GM21390 (cell line): ENCODE measurements at regions not wholly inside any gene's neighbourhood (a gene's known extent, or its start where the extent isn't known, plus 50 kb on each side); places are given as distances from the start of the nearest gene placed in this dataset.

Source experiments
- ATAC-seq: cut with Tn5 transposase; IDR thresholded peaks from one replicate; pipeline ENCODE4 v1.9.1; 2021; ENCODE audit not compliant: unreplicated experiment

DNA sequence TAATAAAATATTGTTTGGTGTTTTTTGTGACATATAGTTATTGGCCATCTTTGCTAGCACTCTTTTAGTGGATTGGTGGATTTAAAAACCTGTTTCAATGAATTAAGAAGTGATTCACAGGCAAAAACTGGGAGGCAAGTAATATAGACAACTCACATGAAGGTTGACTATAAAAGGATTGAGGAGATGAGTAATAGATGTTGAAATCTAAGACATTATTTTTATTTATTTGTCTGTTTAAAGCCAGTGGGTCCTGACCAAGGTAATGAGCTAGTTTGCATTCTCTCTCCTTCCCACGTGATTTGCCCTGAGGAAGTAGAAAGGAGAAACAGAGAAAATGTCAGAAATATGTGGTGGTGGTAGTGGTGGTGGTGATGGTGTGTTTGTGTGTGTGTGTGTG lies 351.5 kb upstream of the ZP4 start:
- no peak for ATAC-seq

- no peak for ATAC-seq
Measured at GRCh38 chr1:238241607-238242006, 350.9 kb upstream of the ZP4 start.

DNA sequence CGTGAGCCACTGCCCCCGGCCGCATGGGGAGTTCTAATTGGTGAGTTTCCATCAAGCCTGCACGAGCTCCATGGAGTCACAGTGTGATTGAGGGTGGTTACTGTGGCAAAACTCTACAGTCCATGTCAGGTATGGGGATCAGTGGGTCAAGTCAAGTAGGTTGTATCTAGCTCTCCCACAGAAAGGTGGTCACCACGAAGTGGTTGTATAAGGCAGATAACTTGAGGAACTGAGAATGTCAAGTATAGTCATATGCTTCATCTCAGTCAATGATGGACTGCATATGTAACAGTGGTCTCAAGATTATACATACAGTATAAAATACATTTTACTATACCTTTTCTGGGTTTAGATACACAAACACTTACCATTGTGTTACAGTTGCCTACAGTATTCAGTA lies 348.6 kb upstream of the ZP4 start:
- no peak for ATAC-seq

DNA sequence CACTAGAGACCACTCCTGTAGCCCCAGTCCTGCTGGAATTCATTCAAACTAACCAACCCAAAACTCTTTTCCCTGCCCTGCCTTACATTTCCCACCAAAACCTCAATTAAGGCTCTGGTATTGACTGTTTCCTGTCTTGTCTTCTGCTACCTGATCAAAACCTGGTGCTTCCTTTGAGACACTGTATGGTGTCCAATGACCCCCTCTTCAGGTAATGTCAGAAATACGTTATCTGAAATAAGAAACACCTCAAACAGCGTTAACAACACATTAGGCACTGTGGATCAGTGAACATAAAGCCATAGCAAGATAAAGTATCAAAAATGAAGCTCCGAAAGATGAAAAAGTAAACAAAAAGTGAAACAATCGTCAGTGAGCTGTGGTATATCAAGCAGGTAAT lies 343.2 kb upstream of the ZP4 start:
- ATAC-seq, result no peak

DNA sequence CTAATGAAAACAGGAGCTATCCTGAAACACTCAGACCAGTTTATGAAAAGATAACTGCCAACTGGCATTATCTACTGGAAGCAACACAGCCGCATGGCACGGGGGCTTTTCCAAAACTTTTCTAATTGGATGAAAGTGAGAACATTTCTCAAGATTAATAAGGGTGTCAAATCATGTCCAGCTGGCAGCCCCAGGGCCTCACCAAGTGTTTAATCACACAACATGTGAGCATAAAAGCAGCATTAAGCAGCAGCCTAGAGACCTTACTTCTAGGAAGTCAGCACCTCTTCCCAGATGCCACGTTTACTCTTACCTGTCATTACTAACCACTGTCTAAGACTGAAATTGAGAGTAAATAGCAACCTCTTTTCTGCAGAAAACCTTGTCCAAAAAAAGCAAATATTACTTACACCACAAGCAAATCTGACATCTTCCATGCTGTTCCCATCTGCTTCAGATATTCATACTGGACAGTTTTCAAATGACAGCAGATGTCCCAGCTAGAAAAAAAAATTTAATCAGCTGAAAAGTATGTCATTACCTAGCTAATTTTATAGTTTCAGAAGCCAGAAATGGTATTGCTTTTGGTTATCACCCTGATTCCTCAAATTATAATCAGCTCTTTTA lies 341.5 kb upstream of the ZP4 start:
- no peak for ATAC-seq

DNA sequence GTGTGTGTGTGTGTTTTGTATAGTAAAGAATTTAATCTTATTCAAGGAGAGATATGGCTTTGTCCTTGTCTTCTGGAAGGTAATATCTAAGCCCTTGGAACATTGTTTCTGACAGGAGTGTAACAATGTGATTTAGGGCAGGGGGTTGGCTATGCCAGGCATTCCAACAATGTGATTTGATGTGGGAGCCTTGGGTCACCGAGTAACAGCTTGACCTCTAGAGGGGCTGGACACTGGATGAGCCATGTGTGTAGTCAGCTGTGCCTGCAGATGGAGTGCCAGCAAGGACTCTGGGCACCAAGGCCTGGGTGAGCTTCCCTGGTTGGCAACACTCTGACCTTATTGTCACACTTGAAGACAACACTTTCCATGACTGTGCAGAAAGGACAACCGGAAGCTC lies 336.1 kb upstream of the ZP4 start:
- no peak for ATAC-seq

DNA sequence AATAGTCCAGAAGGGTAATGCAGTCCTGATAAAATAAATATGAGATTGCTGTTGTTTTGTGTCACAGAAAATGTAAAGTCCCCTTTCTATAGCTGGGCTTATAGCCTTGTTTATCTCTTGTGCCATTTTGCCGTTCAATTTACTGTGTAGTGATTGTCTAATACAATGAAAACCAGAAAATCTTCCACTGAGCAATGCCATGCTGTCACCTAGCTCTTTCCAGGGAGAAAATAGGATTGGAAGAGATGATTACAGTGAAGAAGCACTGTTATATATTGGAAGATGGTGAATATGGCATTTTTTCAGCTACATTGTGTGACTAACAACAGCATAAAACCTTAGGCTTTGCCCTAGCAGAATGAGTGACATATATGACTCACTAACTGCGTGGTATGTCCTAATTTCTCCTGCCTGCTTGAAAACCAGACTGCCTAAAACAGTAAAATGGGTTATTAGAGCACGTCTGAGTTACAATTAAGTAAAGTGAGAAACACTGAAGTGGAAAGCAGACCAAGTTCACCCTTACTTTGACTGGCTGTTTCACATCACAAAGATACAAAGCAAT lies 332.4 kb upstream of the ZP4 start:
- ATAC-seq, result no peak

GRCh38 chr1:238221738-238222137 lies 331.0 kb upstream of the ZP4 start:
- no peak for ATAC-seq

DNA sequence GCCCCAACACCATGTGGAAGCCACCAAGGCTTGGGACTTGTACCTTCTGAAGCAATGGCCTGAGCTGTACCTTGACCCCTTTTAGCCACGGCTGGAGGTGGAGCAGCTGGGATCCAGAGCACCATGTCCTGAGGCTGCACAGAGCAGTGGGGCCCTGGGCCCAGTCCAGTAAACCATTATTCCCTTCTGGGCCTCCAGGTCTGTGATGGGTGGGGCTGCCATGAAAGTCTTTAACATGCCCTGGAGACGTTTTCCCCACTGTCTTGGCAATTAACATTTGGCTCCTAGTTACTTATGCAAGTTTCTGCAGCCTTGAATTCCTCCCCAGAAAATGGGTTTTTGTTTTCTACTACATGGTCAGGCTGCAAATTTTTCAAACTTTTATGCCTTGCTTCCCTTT lies 323.7 kb upstream of the ZP4 start:
- no peak for ATAC-seq

- ATAC-seq, result no peak
Measured at GRCh38 chr1:238205045-238205662, 314.4 kb upstream of the ZP4 start.

- no peak for ATAC-seq
Measured at GRCh38 chr1:238201992-238202391, 311.3 kb upstream of the ZP4 start.

DNA sequence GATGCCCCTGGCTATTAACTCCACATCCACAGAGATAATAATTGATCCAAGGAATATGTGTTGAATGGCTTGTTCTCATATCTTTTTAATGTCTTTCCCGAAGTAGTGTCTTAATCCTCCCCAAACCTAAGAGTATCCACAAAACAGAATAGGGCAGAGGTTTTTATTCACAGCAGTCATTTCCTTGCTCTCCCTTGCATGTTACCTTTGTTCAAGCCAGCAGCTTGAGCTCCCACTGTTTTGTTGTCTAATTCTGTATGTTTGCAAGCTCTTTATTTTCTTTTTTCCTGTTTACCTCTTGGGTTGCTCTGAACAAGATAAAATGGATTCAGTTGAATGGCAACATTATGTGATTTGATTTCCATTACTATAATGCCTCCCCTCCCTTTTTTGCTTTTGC lies 308.6 kb upstream of the ZP4 start:
- ATAC-seq, result no peak

DNA sequence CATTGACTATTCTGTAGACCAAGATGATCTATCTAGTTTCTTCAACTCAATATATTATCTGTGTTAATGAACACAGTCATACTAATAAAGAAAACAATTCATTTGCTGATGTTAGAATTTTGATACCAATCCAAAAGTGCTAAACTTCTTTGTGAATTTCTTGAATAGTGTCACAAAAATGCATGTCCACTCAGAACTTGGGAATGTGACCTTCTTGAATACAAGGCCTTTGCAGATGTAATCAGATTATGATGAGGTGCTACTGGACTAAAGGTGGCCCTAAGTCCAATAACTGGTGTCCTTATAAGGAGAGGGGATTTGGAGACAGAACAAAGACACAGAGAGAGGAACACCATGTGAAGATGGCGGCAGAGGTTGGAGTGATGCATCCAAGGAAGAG lies 305.8 kb upstream of the ZP4 start:
- ATAC-seq, result no peak

DNA sequence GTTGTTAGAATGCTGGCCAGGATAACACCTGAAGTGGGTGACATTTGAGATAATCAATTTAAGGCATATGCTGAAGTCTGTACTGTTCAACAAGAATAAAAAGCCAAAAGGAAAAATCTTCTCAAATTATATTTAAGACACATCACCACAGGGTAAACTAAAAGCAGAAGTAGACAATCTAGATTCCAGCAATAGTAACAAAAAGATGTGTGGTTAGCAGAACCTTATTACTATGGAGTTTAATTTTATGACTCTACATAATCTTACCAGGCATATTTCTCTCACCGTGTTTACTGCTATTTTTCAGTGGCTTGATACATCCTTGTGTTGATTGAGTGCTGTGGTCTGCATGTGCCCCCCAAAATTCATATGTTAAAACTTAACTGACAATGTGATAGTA lies 300.4 kb upstream of the ZP4 start:
- ATAC-seq, result no peak

DNA sequence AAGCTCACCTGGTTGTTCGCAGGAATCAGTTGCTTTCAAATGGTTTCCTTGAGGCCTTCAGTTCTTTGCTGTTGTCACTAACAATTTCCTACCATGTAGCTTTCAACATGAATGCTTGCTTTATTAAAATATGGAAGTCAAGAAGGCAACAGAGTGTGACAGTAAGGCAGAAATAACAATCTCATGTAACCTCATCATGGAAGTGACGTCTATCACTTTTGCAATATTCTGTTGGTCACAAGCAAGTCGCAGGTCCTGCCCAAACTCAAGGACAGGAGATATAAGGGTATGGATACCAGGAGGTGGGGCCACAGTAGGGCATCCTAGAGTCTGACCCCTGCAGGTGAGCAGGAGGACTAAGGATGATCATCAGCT lies 296.8 kb upstream of the ZP4 start:
- no peak for ATAC-seq

- ATAC-seq, result no peak
Measured at GRCh38 chr1:238186887-238187574, 296.3 kb upstream of the ZP4 start.

- ATAC-seq, result no peak
Measured at GRCh38 chr1:238177960-238178645, 287.4 kb upstream of the ZP4 start.

DNA sequence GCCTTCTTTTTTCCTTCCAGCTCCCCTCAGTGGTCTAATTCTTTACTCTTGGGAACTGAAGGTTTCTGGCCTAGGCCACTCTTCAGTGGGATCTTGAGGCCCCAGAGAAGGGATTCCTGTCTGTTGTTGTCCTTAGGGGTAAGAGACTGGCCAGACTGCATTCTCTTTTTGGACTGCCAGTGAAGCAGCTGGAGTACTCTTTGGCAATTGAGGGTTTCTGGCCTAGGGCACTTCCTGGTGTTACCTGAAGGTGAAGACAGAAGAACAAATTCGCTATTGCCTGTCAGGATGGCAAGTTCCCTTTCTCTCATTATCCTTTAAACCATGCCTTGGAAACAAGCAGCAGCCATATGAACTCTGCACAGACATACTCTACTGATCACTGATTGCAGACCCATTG lies 286.6 kb upstream of the ZP4 start:
- no peak for ATAC-seq

GRCh38 chr1:238176441-238176840 lies 285.7 kb upstream of the ZP4 start:
- no peak for ATAC-seq

DNA sequence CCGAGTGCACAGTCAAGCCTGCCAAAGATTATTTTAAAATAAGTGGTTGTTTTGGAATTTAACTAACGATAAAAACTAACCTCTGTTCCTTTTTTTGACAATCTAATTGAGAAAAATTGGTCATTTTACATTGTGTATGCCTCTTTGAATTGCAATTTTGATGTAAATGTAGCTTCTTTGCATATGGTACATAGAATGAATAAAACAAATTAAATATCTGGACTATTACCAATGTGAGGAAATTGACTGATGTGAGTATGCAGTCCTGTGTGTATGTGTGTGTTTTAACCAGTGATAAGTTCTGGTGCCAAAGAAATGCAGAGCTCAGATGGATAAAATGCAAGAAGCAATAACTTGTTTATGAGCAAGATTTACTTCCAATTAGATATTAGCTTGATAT lies 281.3 kb upstream of the ZP4 start:
- ATAC-seq, result no peak

DNA sequence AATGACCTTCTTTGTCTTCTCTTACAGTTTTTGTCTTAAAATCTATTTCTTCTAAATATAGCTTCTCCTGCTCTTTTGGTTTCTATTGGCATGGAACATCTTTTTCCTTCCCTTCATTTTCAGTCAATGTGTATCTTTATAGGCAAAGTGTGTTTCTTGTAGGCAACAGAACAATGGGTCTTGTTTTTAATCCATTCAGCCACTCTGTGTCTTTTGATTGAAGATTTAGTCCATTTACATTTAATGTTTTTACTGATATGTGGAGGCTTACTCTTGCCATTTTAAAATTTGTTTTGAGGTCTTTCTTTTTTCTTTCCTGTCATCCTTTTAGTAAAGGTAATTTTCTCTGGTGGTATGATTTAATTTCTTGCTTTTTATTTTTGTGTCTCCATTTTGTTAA lies 271.2 kb upstream of the ZP4 start:
- no peak for ATAC-seq

- ATAC-seq, result no peak
Measured at GRCh38 chr1:238153939-238154338, 263.2 kb upstream of the ZP4 start.
